ENCODE measurements at regions not wholly inside any gene's neighbourhood (a gene's known extent, or its start where the extent isn't known, plus 50 kb on each side); places are given as distances from the start of the nearest gene placed in this dataset.
"Not testable (repeated sequence)": the region's sequence is repeated elsewhere in the genome, so short reads cannot be mapped to it uniquely, and the experiment has no call there.

GRCh38 chr21:14645702-14646101 lies 99.6 kb upstream of the SAMSN1 start:
- peaks cover 6% of the 10 kb centered on the region for H3K9me3 Mint-ChIP-seq (ENCODE audit: low read depth)
- DNase-seq (ENCODE audit: low spot score, unreplicated experiment): no peak
- no peak overlapping the region for H3K27ac Mint-ChIP-seq
- H3K4me3 Mint-ChIP-seq (ENCODE audit: low read depth): no peak overlapping the region
- H3K4me1 Mint-ChIP-seq (ENCODE audit: low read depth): peaks cover 6% of the 10 kb centered on the region
- H3K36me3 Mint-ChIP-seq (ENCODE audit: insufficient read depth): no peaks in the 10 kb centered on the region
- no peak for TF ChIP-seq CTCF (IDR thresholded peaks at IDR 0.05; ENCODE audit: unreplicated experiment)
- no peaks in the 10 kb centered on the region for H3K27me3 Mint-ChIP-seq

DNA sequence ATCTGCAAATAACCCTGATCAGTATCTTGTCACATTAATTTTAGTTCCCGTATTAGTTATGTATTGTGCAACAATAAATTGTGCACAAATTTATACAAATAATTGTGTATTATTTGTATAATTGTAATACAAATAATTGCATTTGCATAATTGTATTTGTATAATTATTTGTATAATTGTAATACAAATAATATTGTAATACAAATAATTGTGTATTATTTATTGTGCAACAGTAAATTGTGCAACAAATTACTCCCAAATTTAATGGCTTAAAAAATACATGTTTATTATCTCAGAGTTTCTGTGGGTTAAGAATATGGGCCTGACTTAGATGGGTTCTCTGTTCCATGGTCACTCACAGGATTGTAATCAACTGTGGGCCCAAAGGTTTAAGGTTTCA lies 86.2 kb upstream of the SAMSN1 start:
- DNase-seq (ENCODE audit: low spot score, unreplicated experiment): no peak
- H3K36me3 Mint-ChIP-seq (ENCODE audit: insufficient read depth): no peaks in the 10 kb centered on the region
- no peaks in the 10 kb centered on the region for H3K4me1 Mint-ChIP-seq (ENCODE audit: low read depth)
- H3K27me3 Mint-ChIP-seq: no peaks in the 10 kb centered on the region
- no peak for TF ChIP-seq CTCF (IDR thresholded peaks at IDR 0.05; ENCODE audit: unreplicated experiment)
- no peaks in the 10 kb centered on the region for H3K9me3 Mint-ChIP-seq (ENCODE audit: low read depth)
- no peak overlapping the region for H3K27ac Mint-ChIP-seq
- no peak overlapping the region for H3K4me3 Mint-ChIP-seq (ENCODE audit: low read depth)

GRCh38 chr21:14630556-14631069 lies 84.5 kb upstream of the SAMSN1 start:
- DNase-seq (ENCODE audit: low spot score, unreplicated experiment): no peak
- no peaks in the 10 kb centered on the region for H3K4me1 Mint-ChIP-seq (ENCODE audit: low read depth)
- H3K36me3 Mint-ChIP-seq (ENCODE audit: insufficient read depth): no peaks in the 10 kb centered on the region
- no peak overlapping the region for H3K27ac Mint-ChIP-seq
- H3K27me3 Mint-ChIP-seq: no peaks in the 10 kb centered on the region
- no peak for TF ChIP-seq CTCF (IDR thresholded peaks at IDR 0.05; ENCODE audit: unreplicated experiment)
- H3K9me3 Mint-ChIP-seq (ENCODE audit: low read depth): no peaks in the 10 kb centered on the region
- H3K4me3 Mint-ChIP-seq (ENCODE audit: low read depth): no peak overlapping the region

DNA sequence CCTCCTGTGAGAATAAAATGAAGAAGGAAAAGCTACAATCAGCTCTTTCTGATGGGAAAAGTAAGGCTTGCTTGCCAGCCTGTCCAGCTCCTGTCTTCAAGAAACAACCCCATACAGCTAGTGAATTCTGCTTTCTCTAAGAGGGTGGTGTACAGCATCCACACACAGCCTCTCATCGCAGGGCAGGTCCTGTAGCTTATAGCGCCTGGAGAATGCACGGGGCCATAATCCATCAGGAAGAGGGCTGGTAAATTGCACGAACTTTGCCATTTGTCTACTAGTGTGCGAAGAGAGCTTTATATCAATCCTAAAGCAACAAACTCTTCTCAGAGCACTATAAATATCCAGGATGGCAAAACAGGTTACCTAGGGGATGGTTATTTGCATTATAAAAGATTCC lies 83.3 kb upstream of the SAMSN1 start:
- TF ChIP-seq CTCF (IDR thresholded peaks at IDR 0.05; ENCODE audit: unreplicated experiment): no peak
- Mint-ChIP-seq H3K4me1 (ENCODE audit: low read depth) (no peaks in the 10 kb centered on the region), H3K27me3 (no peaks in the 10 kb centered on the region), H3K9me3 (ENCODE audit: low read depth) (no peaks in the 10 kb centered on the region), H3K36me3 (ENCODE audit: insufficient read depth) (no peaks in the 10 kb centered on the region), H3K27ac (no peak overlapping the region), H3K4me3 (ENCODE audit: low read depth) (no peak overlapping the region)
- no peak for DNase-seq (ENCODE audit: low spot score, unreplicated experiment)

- not testable (repeated sequence) for H3K9me3 Mint-ChIP-seq (ENCODE audit: low read depth); DNase-seq (ENCODE audit: low spot score, unreplicated experiment); H3K4me3 Mint-ChIP-seq (ENCODE audit: low read depth); H3K4me1 Mint-ChIP-seq (ENCODE audit: low read depth); H3K27ac Mint-ChIP-seq; H3K27me3 Mint-ChIP-seq; H3K36me3 Mint-ChIP-seq (ENCODE audit: insufficient read depth)
Observed at GRCh38 chr21:14623079-14623478, 77.0 kb upstream of the SAMSN1 start.

DNA sequence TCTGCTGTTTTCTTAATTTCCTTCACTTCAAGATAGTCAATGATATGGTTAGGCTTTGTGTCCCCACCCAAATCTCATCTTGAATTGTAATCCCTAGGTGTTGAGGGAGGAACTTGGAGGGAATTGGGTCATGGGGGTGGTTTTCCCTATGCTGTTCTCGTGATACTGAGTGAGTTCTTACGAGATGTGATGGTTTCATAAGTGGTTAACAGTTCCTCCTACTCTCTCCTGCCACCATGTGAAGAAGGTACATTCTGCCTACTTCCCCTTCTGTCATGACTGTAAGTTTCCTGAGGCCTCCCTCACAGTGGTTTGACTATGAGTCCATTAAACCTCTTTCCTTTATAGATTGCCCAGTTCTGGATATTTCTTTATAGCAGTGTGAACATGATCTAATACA lies 74.0 kb upstream of the SAMSN1 start:
- DNase-seq (ENCODE audit: low spot score, unreplicated experiment): no peak
- H3K36me3 Mint-ChIP-seq (ENCODE audit: insufficient read depth): no peaks in the 10 kb centered on the region
- H3K4me1 Mint-ChIP-seq (ENCODE audit: low read depth): no peaks in the 10 kb centered on the region
- no peak overlapping the region for H3K4me3 Mint-ChIP-seq (ENCODE audit: low read depth)
- H3K27me3 Mint-ChIP-seq: no peaks in the 10 kb centered on the region
- H3K9me3 Mint-ChIP-seq (ENCODE audit: low read depth): peaks cover 4% of the 10 kb centered on the region
- no peak overlapping the region for H3K27ac Mint-ChIP-seq
- no peak for TF ChIP-seq CTCF (IDR thresholded peaks at IDR 0.05; ENCODE audit: unreplicated experiment)
